CD4-positive, alpha-beta T cell treated with Interleukin-15 for 1 hour (primary cell): ENCODE measurements at regions not wholly inside any gene's neighbourhood (a gene's known extent, or its start where the extent isn't known, plus 50 kb on each side); places are given as distances from the start of the nearest gene placed in this dataset.
"Not testable (repeated sequence)": the region's sequence is repeated elsewhere in the genome, so short reads cannot be mapped to it uniquely, and the experiment has no call there.

Source experiments
- DNase-seq: peaks from one replicate; pipeline ENCODE4 v3.0.0-alpha.2; 2020

DNA sequence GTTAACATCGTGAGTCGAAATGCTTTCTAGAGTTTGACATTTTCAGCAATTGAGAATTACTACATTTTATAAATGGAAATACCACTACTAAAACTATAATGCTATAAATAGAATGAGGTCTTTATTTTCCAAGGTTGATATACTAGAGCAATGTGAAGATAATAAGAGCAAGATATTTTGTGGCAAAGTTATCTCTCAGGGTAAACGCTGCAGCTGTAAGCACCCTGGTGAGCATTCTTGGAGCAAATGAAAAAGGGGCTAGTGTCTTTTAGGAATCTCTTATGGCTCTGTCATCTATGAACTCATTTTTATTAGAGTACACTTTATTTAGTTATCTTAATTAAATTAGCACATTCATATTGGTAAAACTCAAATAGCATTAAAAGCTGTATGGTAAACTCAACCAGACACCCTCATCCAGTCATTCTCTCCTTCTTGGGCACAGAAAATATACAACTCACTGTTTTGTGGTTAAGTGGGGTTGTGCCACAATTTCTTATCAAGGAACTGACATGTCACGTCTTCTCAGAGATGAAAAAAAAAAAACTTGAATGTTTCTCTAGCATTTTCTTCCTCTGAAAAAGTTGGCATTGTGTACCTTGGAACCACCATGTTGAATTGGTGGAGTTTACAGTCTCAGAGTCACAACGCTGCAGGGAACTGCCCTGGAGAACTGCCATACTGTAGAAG, 289.5 kb upstream of the PFKP start:
- no peak for DNase-seq

DNA sequence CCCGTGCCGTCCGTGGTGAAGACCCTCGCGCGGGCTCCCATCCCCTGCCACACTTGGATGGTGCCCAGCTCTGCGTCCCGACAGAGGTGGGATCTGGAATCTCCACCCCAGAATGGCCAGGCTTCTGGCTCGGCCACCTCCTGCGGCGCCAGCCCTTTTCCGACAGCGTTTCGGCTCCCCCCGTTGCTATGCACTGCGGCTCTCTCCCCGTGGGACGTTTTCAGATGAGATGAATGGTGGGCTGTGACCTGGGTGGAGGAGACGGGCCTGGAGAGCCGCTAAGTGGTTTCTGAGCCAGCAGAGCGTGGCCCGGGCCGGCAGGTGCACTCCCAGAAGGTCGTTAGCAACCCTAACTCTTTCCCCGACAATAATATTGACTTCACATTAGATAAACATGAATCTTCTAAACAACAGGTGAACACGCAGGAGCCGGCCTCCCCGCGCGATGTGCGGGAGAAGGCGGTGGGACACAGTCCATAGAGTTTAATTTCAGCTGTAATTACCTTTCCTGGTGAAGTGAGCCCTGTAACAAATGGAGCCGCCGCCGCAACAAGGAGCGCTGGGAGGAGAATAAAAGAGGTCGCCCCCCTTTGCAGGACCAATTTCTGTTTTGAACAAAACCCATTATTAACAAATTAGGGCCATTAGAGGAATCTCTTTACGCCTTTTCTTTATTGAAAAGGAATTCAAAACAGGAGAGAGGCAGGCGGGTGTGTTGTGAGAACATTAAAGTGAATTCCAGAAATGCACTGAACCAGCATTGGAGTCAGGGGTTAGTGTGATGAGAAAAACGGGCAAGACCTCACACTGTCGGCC, 294.3 kb upstream of the PFKP start:
- no peak for DNase-seq

DNA sequence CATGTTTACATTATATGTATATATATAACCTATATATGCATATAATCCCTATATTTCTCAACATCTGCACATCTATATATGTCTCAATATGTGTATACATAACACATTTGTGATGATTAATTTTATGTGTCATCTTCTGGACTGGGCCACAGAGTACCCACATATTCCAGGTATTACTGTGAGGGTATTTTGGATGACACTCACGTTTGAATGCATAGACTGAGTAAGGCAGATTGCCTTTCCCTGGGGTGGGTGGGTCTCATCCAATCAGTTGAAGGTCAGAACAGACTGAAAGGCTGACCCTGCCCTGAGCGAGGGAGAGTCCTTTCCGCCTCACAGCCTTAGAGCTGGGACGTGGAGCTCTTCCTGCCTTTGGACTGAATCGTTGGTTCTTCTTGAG, 295.2 kb upstream of the PFKP start:
- no peak for DNase-seq

DNA sequence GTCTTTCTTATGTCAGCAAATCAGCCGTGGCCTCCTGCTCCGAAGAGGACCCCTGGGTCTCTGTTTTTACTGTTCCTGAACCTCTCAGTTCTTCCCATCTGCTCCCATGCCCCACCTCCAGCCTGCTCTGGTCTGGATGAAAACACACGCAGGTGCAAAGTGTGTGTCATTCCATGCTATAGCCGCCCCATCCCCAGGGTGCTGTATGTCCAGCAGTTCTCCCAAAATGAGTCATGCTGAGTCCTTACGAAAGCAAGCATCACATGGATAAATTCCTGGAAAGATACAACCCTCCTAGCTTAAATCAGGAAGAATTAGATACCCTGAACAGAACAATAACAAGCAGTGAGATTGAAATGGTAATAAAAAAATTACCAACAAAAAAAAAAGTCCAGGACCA, 300.1 kb upstream of the PFKP start:
- not testable (repeated sequence) for DNase-seq

DNA sequence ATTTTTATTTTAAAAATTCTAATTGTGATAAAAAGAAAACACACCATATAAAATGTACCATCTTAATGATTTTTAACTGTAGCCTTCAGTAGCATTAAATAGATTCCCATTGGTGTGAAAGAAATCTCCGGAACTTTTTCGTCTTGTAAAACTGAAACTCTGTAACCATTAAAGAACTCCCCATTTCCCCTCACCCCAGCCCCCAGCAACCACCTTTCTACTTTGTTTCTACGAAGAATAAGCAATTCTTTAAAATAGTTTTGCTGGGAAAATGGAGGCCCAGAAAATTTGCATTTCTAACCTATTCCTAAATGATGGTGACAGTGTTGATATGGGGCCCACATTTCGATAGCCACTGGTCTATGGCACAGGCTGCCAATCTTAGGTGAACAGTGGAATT, 305.4 kb upstream of the PFKP start:
- DNase-seq: no peak

DNA sequence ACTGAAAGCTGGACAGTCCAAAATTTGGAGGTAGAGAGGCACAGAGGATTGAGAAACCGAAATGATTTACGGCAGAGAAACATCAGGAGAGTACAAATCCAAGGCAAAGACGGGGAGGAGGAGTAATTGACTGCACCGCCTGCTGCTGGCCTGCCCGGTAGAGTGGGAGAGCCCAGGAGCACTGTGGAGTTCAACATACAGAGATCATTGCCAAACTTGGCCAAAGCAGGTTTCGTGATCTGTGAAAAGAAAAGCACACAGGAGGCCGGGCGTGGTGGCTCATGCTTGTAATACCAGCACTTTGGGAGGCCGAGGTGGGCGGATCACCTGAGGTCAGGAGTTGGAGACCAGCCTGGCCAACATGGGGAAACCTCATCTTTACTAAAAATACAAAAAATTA, 306.0 kb upstream of the PFKP start:
- no peak for DNase-seq

DNA sequence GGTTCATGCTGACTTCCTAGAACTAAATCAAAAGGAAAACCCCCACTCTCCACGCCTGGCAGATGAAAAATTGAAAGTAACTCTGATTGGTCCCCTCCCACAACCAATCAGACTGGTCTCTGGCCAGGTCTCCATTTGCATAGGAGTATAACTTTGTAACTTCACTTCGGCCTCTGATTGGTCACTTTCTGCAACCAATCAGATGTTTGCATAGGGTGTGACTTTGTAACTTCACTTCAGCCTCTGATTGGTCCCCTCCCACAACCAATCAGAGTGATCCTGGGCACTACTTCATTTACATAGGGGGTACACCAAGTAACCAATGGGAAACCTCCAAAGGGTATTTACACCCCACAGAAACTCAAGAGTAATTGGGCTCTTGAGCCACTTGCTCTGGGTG, 306.6 kb upstream of the PFKP start:
- no peak for DNase-seq

DNA sequence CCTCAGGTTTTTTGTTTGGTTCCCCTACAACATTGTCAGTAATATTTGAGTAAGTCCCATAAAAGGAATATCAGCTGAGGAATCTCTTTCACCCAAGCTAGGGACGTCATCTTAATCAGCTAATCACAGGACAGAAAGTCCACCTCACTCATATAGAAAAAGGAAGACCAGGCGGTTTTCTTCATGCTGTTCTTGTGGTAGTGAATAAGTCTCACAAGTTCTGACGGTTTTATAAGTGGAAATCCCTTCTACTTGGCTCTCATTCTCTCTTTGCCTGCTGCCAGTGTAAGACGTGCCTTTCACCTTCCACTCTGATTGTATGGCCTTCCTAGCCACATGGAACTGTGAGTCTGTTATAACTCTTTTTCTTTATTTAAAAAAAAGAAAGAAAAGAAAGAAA, 308.1 kb upstream of the PFKP start:
- DNase-seq: no peak

DNA sequence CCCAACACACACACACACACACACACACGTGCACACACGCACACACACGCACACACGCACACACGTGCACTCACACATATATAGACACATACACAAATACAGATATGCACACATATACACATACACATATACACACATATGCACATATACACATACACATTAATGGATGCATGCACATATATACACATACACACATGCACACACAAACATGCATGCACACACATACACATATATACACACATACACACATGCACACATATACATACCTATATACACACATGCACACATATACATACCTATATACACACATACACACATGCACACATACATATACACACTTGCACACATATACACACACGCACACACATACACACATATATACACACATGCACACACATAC, 312.4 kb upstream of the PFKP start:
- no peak for DNase-seq

DNA sequence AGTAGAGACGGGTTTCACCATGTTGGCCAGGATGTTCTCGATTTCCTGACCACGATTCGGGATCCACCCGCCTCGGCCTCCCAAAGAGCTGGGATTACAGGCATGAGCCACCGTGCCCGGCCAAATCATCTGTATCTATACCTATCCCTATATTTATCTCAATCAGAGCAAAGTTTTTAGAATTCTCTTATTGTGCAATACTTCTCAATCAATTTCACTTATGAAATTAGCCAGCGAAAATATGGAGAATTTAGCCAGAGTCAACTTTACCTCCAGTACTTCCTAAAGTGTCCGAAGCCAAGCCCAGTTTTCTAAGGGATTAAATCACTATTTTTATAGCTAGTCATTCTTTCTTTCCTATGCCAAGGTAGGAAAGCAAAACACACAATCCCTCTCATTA, 319.1 kb upstream of the PFKP start:
- DNase-seq: no peak

DNA sequence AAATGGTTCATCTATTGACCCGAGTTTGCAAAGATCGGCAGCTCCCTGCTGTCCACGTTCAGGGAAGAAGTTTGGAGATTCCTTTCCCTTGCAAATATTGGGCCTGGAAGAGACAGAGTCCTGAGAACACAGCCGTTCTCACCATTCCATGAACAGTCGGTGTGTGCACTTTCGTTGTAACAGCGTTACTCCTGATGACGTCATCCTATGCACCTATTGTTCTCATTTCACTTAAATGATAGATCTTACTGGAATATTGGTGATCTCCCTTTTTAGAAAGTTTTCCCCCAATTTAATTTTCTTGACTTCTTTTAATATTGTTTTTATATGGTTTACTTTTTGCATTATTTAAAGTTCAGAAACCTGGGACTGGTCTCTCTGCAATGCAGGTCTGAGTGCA, 320.7 kb upstream of the PFKP start:
- no peak for DNase-seq

DNA sequence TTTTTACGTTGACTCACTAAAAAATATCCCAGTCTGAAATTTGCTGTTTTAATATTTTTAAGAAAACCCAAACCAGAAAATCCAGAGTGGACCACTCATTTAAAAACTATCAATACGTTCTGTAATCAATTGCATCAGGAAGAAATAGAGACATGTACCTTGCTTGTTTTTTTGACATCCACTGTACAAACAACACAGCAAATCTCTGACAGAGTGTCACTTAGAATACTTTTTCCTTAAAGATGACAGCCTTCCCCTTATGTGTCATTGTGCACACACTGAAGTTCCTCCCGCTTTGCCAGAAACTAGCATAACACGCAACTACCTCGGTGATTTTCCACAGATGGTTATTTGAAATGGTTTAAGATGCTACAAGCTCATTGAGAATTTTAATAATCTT, 321.7 kb upstream of the PFKP start:
- DNase-seq: no peak

DNA sequence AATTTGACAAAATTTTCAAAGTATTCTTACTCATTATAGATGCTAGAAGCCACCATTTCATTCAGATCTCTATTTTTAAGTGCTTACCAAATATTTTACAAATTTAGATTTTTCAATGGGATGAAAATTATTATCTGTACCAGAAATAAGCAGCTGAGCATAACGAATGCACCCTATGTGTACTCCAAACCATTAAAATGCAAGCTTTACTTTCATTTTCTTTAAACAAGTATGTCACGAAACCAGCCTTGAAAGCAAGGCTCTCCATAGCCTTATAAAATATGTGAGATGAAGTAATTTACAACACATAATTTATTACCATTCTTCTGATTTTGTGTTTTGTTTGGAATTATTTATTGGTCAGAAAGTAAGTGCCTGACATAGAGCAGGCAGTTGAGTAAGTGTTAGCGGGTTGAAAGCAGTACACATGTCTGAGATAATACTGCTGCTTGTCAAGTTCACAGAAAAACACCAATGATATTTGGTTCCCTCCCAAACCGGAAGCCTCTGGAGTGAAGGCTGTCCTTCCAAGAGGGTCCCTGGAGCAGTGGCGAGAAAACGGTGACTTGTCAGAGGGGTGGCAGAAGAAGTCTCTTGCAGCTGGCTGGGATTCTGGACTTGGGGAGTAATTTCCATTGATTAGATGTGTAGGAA, 322.7 kb upstream of the PFKP start:
- DNase-seq: no peak

DNA sequence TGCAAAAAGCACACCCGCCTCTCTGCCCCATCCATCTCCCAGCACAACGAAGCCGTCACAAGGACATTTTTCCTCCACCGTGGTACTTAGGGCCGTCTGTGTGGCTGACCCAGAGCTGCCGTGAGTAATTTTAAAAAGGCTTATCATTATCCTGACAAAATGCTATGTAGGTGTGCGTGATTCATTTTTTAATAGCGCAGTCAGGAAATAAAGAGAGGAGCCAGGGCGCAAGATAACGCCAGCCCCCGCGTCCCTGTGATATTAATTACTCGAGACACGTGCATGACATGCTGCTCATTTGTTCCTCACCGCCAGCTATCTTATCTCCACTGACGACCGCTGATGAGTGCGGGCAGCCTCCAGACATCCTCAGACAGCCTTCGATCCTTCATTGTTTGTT, 332.7 kb upstream of the PFKP start:
- DNase-seq: no peak

DNA sequence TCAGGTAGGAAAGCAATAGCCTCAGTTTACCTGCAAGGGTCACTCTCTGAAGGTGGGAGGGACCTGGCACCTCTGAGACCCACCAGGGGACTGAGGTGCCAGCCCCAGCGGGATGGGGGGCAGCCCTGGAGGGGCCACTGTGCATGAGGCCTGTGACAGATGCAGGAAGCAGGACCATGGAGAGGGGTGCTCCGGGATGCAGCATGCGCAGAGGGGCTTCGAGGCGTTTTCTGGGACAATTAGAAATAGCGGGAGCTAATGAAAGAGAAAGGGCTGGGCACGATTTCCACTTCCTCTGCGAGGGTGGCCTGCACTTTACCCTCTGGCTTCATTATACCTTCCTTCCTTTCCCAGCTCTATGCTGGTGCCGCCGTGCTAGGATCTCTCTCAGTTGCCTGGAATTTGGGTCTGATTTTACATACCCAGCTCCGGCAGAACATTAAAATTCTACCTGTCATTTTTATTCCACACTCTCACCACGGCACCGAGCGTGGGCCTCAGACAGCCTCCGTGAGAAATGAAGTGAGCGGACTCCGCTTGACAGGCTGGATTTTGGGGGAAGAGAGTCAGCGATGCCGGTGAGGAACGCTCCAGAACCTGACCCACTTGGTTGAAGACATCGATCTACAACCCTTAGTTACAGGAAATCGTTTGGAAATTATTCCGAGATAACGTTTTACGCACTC, 333.9 kb upstream of the PFKP start:
- no peak for DNase-seq

DNA sequence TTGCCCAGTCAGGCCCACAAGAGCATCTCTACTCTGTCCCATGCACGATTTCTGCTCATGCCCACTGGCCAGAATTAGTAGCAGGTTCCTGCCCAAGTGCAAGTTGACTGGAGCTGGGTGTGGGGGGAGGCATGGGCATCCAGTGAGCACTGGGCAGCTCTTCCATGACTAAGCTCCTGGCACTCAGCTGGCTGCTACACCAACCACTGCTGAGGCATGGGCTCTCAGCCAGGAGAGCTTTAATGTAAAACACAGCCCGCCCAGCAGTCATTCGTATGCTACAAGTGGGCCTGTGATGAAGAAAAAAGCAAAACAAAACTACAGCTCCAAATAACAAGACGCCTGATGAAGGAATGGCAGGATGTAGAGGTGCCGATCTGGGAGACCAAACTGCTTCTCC, 335.4 kb upstream of the PFKP start:
- no peak for DNase-seq

DNA sequence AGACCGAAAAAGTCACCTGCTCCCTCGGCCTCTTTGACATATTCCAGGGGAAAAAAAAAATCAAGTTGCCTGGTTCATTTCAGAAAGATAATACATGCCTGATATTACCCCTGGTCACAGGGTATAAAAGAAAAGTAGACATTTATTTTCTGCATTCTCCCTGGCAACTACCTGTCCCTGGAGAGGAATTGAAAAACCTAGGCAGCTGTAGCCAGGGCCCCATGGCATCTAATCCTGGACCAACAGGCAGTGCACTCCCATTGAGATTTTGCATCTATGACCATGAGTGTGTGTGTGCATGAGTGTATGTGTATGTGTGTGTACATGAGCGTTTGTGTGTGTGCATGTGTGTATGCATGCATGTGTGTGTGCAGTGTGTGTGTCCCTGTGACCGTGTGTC, 338.2 kb upstream of the PFKP start:
- no peak for DNase-seq

DNA sequence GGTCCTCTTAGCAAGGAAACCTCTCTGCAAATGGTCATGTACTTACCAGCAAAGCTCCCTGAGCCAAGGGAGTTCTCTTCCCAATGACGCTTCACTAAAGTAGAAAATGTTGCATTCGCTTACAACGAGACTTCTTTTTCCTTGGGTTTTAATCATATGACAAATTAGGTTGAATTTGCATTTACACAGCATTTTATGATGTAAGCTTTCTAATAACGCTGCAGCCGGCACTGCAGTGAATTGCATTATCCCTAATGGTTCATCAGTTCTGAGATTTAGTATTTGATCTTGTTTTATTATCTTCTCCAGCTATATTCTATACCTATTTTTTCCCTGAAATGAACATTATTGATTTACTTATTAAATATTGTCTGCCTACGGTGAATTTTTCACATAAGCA, 339.3 kb upstream of the PFKP start:
- DNase-seq: no peak

DNA sequence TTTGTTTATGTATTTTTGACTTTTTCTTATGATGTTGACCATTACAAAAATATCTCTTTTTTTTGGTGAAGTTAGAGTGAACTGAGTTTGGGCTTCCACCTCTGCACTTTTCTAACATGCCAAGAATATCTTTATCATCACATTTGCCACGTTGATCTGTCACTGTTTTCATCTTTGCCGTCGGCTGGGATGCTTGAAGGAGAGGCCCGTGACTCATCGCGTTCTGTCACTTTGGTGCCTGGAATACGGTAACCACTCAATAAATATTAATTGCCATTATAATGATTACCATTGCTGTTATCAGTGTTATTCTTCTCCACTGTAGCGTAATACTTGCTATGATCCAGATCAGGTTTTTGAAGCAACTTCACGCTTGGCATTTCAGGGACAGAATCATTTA, 350.8 kb upstream of the PFKP start:
- DNase-seq: no peak

DNA sequence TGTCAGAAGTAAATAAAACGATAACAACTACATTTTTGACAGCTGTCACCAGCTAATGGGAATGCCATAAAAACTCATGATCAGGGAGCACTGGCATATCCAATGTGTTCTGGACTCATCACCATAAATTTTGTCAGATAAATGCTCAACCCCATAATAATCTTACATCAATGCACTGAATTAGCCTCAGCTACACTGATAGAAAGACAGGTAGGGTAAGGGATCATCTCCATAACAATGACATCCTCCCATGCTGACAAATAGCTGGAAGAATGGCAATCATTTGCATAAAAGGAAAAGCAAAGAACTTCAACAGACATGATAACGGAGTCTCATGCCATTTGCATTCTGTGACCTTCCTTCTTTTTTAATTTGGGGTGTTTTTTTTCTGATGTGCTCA, 352.8 kb upstream of the PFKP start:
- no peak for DNase-seq

DNA sequence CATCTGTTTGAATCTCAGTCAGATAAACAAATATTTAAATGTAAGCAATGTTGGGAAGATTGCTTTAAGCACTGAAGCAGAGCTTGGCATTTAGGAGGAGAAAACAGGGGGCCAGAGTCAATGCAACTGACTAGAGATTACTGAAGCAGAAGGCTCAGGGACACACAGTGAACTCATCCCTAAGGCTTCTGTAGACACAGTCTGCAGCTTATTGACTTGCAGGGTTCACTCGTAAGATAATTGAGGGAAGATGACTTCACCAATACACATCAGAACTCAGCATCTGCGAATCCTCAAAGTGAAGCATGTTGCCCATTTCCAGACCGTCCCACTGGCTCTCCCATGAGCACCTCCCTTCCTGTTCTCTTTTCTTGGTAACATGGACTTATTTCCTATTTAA, 363.4 kb upstream of the PFKP start:
- no peak for DNase-seq

DNA sequence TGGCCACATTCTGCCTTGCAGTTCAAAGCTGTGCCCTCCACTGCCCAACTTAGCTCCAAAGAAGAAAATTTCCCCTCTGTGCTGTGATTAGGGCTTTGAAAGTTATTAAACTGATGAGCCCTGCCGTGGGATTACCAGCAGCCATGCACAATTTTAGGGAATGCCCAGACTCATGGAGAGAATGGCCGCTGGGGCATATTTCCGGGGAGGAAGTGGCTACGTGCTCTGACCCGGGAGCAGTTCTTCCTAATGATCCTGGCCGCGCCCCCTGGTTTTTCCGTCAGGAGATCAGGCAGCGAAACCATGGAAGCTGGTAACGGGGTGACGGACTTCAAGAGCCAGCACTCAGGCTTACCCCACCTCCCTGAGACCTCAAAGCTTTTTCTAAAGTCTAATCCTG, 365.5 kb upstream of the PFKP start:
- no peak for DNase-seq

DNA sequence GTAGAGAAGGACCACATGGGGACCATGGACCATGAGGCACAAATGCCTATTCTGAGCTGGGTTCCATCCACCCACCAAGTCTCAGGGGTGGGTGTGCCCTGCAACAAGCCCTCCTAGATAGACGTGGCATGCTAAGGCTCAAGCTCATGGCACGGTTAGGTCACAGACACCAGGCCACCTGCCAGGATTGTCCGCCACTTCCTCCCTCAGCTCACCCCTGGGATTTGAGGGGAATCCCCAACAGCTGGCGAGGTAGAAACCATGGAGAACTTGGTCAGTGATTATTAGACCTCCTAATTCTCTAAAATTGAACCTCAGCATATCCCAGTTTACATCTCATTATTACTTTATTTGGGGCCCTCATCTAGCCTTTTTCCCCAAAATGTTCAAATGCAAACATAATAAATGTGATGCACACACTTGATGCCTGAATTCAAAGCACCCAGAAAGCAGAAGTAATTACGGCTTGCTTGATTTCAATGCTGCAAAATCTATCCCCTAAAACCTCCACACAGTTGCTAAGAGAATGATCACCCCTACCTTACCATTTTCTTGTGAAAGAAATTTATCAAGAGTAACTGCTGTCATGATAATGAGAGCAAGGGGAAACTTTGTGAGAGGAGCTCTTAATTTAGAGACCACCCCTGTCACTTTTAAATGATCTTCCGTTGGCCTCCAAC, 366.6 kb upstream of the PFKP start:
- DNase-seq: no peak
